ENCODE measurements at regions not wholly inside any gene's neighbourhood (a gene's known extent, or its start where the extent isn't known, plus 50 kb on each side); places are given as distances from the start of the nearest gene placed in this dataset.

DNA sequence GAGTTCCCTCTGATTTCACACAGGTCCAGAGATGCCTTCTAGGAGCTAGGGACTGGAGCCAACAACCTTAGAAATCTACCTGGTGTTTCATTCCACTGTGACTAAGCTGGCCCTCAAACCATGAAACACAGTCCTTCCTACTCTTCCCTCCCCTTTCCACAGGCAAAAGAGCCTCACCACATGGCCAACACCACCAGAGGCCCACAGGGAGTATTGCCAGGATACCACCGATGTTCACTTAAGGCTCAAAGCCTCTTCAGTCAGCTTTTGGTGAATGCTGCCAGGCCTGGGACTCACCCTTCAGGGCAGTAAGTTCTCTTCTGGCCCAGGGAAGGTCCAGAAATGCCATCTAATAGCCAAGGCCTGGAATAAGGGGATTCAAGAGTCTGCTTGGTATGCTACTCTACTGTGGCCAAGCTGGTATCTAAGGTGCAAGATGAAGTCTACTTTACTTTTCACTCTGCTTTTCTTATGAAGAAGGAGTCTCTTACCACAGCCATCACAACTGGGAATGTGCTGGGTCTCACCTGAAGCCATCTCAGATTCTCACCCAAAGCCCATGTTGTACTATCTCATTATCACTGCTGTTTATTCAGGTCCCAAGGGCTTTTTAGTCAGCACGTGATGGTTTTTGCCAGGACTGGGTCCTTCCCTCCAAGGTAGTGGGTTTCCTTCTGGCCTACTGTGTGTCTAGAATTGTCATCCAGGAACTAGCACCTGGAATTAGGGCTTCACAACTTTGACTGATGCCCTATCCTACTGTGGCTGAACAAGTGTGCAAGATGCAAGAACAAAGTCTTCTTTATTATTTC, 1018.4 kb downstream of the TAF11L14 start:
- DNase-seq (ENCODE audit: low read depth in 2 of 2) = no peak
- Histone ChIP-seq H3K27ac (ENCODE audit: insufficient read depth, low read length) (no peak overlapping the region), H4K20me1 (ENCODE audit: control insufficient read depth, extremely low read depth, insufficient read depth, low read length) (no peaks in the 10 kb centered on the region), H3K9ac (ENCODE audit: insufficient read depth, low read length) (no peak overlapping the region), H3K4me3 (replicated peaks in 1 of 4; ENCODE audit: control extremely low read depth in 1 of 4, insufficient read depth in 1 of 4, low read depth in 3 of 4, low read length in 4 of 4) (no peak overlapping the region), H2AFZ (ENCODE audit: low read length) (no peak overlapping the region), H3K4me2 (ENCODE audit: extremely low read depth, insufficient read depth, low read length) (no peak overlapping the region), H3K27me3 (ENCODE audit: control insufficient read depth, insufficient read depth, low read length) (no peaks in the 10 kb centered on the region), H3K79me2 (ENCODE audit: control insufficient read depth, insufficient read depth, low read length) (no peaks in the 10 kb centered on the region), H3K36me3 (ENCODE audit: control insufficient read depth, insufficient read depth, low read length) (no peaks in the 10 kb centered on the region), H3K9me3 (ENCODE audit: control insufficient read depth, insufficient read depth, low read depth, low read length) (no peaks in the 10 kb centered on the region), H3K4me1 (ENCODE audit: control insufficient read depth, extremely low read depth, insufficient read depth, low read length) (no peaks in the 10 kb centered on the region)
- TF ChIP-seq, protein P1, sequence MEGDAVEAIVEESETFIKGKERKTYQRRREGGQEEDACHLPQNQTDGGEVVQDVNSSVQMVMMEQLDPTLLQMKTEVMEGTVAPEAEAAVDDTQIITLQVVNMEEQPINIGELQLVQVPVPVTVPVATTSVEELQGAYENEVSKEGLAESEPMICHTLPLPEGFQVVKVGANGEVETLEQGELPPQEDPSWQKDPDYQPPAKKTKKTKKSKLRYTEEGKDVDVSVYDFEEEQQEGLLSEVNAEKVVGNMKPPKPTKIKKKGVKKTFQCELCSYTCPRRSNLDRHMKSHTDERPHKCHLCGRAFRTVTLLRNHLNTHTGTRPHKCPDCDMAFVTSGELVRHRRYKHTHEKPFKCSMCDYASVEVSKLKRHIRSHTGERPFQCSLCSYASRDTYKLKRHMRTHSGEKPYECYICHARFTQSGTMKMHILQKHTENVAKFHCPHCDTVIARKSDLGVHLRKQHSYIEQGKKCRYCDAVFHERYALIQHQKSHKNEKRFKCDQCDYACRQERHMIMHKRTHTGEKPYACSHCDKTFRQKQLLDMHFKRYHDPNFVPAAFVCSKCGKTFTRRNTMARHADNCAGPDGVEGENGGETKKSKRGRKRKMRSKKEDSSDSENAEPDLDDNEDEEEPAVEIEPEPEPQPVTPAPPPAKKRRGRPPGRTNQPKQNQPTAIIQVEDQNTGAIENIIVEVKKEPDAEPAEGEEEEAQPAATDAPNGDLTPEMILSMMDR (conservative IDR thresholded peaks at IDR 0.05 in 1 of 2, IDR thresholded peaks at IDR 0.05 in 1 of 2; ENCODE audit: low read depth in 1 of 2, low read length in 2 of 2) = no peak
- no peak for TF ChIP-seq EZH2 (IDR thresholded peaks at IDR 0.05; ENCODE audit: low read length, missing control alignments)

GRCh38 chr5:18653216-18653752, 1019.0 kb downstream of the TAF11L14 start:
- Histone ChIP-seq H4K20me1 (ENCODE audit: control insufficient read depth, extremely low read depth, insufficient read depth, low read length) (no peaks in the 10 kb centered on the region), H3K27ac (ENCODE audit: insufficient read depth, low read length) (no peak overlapping the region), H3K9ac (ENCODE audit: insufficient read depth, low read length) (no peak overlapping the region), H3K4me1 (ENCODE audit: control insufficient read depth, extremely low read depth, insufficient read depth, low read length) (no peaks in the 10 kb centered on the region), H3K27me3 (ENCODE audit: control insufficient read depth, insufficient read depth, low read length) (no peaks in the 10 kb centered on the region), H3K4me3 (replicated peaks in 1 of 4; ENCODE audit: control extremely low read depth in 1 of 4, insufficient read depth in 1 of 4, low read depth in 3 of 4, low read length in 4 of 4) (no peak overlapping the region), H2AFZ (ENCODE audit: low read length) (no peak overlapping the region), H3K4me2 (ENCODE audit: extremely low read depth, insufficient read depth, low read length) (no peak overlapping the region), H3K9me3 (ENCODE audit: control insufficient read depth, insufficient read depth, low read depth, low read length) (no peaks in the 10 kb centered on the region), H3K79me2 (ENCODE audit: control insufficient read depth, insufficient read depth, low read length) (no peaks in the 10 kb centered on the region), H3K36me3 (ENCODE audit: control insufficient read depth, insufficient read depth, low read length) (no peaks in the 10 kb centered on the region)
- TF ChIP-seq, protein P1 (conservative IDR thresholded peaks at IDR 0.05 in 1 of 2, IDR thresholded peaks at IDR 0.05 in 1 of 2; ENCODE audit: low read depth in 1 of 2, low read length in 2 of 2) = no peak
- TF ChIP-seq EZH2 (IDR thresholded peaks at IDR 0.05; ENCODE audit: low read length, missing control alignments) = no peak
- no peak for DNase-seq (ENCODE audit: low read depth in 2 of 2)

GRCh38 chr5:18660511-18660910, 1026.3 kb downstream of the TAF11L14 start:
- no peaks in the 10 kb centered on the region for H3K79me2 ChIP-seq (ENCODE audit: control insufficient read depth, insufficient read depth, low read length)
- no peaks in the 10 kb centered on the region for H3K9me3 ChIP-seq (ENCODE audit: control insufficient read depth, insufficient read depth, low read depth, low read length)
- H3K4me3 ChIP-seq (replicated peaks in 1 of 4; ENCODE audit: control extremely low read depth in 1 of 4, insufficient read depth in 1 of 4, low read depth in 3 of 4, low read length in 4 of 4) = no peak overlapping the region
- no peak overlapping the region for H3K4me2 ChIP-seq (ENCODE audit: extremely low read depth, insufficient read depth, low read length)
- no peak overlapping the region for H3K9ac ChIP-seq (ENCODE audit: insufficient read depth, low read length)
- H3K27ac ChIP-seq (ENCODE audit: insufficient read depth, low read length) = no peak overlapping the region
- no peaks in the 10 kb centered on the region for H3K4me1 ChIP-seq (ENCODE audit: control insufficient read depth, extremely low read depth, insufficient read depth, low read length)
- H3K27me3 ChIP-seq (ENCODE audit: control insufficient read depth, insufficient read depth, low read length) = no peaks in the 10 kb centered on the region
- no peaks in the 10 kb centered on the region for H4K20me1 ChIP-seq (ENCODE audit: control insufficient read depth, extremely low read depth, insufficient read depth, low read length)
- TF ChIP-seq, protein P1 (conservative IDR thresholded peaks at IDR 0.05 in 1 of 2, IDR thresholded peaks at IDR 0.05 in 1 of 2; ENCODE audit: low read depth in 1 of 2, low read length in 2 of 2) = no peak
- no peak for TF ChIP-seq EZH2 (IDR thresholded peaks at IDR 0.05; ENCODE audit: low read length, missing control alignments)
- no peak for DNase-seq (ENCODE audit: low read depth in 2 of 2)
- H2AFZ ChIP-seq (ENCODE audit: low read length) = no peak overlapping the region
- H3K36me3 ChIP-seq (ENCODE audit: control insufficient read depth, insufficient read depth, low read length) = no peaks in the 10 kb centered on the region
